ENCODE measurements at regions not wholly inside any gene's neighbourhood (a gene's known extent, or its start where the extent isn't known, plus 50 kb on each side); places are given as distances from the start of the nearest gene placed in this dataset.

GRCh38 chr1:193346085-193346484 lies 159.7 kb upstream of the B3GALT2 start:
- TF ChIP-seq CTCF (IDR thresholded peaks at IDR 0.05) (no peak), EZH2phosphoT487 (IDR thresholded peaks at IDR 0.05) (no peak), EZH2 (IDR thresholded peaks at IDR 0.05) (no peak)

All from neural progenitor cell (in vitro differentiated cells).